ENCODE measurements at regions not wholly inside any gene's neighbourhood (a gene's known extent, or its start where the extent isn't known, plus 50 kb on each side); places are given as distances from the start of the nearest gene placed in this dataset.

DNA sequence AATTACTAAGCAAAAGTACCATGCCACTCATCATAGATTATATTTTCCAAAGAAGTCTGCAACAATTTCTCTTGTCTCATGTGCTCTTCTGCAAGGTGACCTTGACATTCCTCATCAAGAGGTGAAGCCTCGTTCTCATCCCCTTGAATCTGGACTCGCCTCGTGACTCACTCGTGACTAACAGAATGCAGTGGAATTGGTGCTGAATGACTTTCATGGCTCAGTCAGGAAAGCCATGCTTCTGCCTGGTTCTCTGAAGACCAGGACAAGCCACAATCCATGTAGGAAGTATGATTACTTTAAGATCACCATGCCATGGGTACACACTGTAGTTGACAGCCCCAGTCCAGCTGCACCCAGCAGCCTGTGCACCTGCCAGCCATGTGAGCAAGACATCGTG is 335.8 kb downstream of the GADD45G start:
- TF ChIP-seq GABPA (IDR thresholded peaks at IDR 0.05; ENCODE audit: borderline replicate concordance, insufficient read depth, low read length) (no peak), EZH2 (IDR thresholded peaks at IDR 0.05; ENCODE audit: low read depth, low read length, severe bottlenecking) (no peak), YY1 (IDR thresholded peaks at IDR 0.05; ENCODE audit: low read depth, low read length) (no peak), RAD21 (IDR thresholded peaks at IDR 0.05 in 1 of 2, conservative IDR thresholded peaks at IDR 0.05 in 1 of 2; ENCODE audit: low read depth in 2 of 2, low read length in 2 of 2) (no peak), ZNF274 (IDR thresholded peaks at IDR 0.05; ENCODE audit: borderline replicate concordance, extremely low read depth, low read length) (no peak), BCL11A (IDR thresholded peaks at IDR 0.05; ENCODE audit: low read depth in 2 of 2, low read length in 2 of 2) (no peak), POLR2A (IDR thresholded peaks at IDR 0.05; ENCODE audit: control extremely low read depth in 1 of 2, low read depth in 2 of 2, low read length in 2 of 2) (no peak)
- TF ChIP-seq, protein P1, sequence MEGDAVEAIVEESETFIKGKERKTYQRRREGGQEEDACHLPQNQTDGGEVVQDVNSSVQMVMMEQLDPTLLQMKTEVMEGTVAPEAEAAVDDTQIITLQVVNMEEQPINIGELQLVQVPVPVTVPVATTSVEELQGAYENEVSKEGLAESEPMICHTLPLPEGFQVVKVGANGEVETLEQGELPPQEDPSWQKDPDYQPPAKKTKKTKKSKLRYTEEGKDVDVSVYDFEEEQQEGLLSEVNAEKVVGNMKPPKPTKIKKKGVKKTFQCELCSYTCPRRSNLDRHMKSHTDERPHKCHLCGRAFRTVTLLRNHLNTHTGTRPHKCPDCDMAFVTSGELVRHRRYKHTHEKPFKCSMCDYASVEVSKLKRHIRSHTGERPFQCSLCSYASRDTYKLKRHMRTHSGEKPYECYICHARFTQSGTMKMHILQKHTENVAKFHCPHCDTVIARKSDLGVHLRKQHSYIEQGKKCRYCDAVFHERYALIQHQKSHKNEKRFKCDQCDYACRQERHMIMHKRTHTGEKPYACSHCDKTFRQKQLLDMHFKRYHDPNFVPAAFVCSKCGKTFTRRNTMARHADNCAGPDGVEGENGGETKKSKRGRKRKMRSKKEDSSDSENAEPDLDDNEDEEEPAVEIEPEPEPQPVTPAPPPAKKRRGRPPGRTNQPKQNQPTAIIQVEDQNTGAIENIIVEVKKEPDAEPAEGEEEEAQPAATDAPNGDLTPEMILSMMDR (IDR thresholded peaks at IDR 0.05; ENCODE audit: control extremely low read depth in 1 of 3, insufficient read depth in 1 of 3, low read depth in 1 of 3, low read length in 3 of 3): no peak
- TF ChIP-seq, protein P2, sequence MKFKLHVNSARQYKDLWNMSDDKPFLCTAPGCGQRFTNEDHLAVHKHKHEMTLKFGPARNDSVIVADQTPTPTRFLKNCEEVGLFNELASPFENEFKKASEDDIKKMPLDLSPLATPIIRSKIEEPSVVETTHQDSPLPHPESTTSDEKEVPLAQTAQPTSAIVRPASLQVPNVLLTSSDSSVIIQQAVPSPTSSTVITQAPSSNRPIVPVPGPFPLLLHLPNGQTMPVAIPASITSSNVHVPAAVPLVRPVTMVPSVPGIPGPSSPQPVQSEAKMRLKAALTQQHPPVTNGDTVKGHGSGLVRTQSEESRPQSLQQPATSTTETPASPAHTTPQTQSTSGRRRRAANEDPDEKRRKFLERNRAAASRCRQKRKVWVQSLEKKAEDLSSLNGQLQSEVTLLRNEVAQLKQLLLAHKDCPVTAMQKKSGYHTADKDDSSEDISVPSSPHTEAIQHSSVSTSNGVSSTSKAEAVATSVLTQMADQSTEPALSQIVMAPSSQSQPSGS (IDR thresholded peaks at IDR 0.05; ENCODE audit: low read length): no peak

Measured in H1 (cell line).